ENCODE measurements at regions not wholly inside any gene's neighbourhood (a gene's known extent, or its start where the extent isn't known, plus 50 kb on each side); places are given as distances from the start of the nearest gene placed in this dataset.
"Not testable (repeated sequence)": the region's sequence is repeated elsewhere in the genome, so short reads cannot be mapped to it uniquely, and the experiment has no call there.

DNA sequence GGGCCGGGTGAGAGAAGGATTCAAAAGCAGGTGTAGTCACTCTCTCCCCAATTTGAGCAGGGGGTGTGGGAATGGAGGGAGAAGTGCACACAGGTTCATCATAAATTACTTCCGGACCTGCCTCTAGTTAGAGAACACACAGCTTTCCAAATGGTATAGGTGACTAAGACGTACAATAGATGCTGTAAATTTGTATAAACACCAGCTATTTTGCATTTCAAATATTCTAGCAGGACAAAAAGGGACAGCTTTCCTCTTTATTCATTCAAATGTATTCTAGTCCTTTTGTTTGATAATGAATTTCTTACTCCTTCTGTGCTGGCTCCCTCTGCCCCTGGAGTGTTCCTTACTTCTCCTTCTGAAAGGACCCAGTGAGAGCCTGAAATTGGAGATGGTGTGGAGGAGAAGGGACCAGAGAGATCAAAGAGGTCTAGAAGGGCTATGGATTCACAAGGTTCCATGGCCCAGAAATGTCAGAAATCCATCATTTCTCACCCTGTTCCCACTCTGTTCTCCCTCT is 53.2 kb upstream of the SH3BP4 start:
- H3K27me3 Mint-ChIP-seq = no peaks in the 10 kb centered on the region

DNA sequence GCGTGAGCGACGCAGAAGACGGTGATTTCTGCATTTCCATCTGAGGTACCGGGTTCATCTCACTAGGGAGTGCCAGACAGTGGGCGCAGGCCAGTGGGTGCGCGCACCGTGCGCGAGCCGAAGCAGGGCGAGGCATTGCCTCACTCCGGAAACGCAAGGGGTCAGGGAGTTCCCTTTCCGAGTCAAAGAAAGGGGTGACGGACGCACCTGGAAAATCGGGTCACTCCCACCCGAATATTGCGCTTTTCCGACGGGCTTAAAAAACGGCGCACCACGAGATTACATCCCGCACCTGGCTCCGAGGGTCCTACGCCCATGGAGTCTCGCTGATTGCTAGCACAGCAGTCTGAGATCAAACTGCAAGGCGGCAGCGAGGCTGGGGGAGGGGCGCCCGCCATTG is 63.4 kb upstream of the SH3BP4 start:
- not testable (repeated sequence) for DNase-seq (ENCODE audit: low spot score, unreplicated experiment); H3K27me3 Mint-ChIP-seq; H3K36me3 Mint-ChIP-seq (ENCODE audit: insufficient read depth); H3K9me3 Mint-ChIP-seq (ENCODE audit: low read depth); H3K4me1 Mint-ChIP-seq (ENCODE audit: low read depth)
- Mint-ChIP-seq H3K4me3 (ENCODE audit: low read depth) (peak overlapping the region; percentile 72), H3K27ac (peak overlapping the region; percentile 71)

More for the DNA sequence above, 53.2 kb upstream of the SH3BP4 start:
- no peak for DNase-seq (ENCODE audit: low spot score, unreplicated experiment)
- Mint-ChIP-seq H3K4me1 (ENCODE audit: low read depth) (peaks cover 3% of the 10 kb centered on the region), H3K36me3 (ENCODE audit: insufficient read depth) (no peaks in the 10 kb centered on the region), H3K4me3 (ENCODE audit: low read depth) (no peak overlapping the region), H3K9me3 (ENCODE audit: low read depth) (peaks cover 9% of the 10 kb centered on the region), H3K27ac (no peak overlapping the region)
- TF ChIP-seq, protein P1, sequence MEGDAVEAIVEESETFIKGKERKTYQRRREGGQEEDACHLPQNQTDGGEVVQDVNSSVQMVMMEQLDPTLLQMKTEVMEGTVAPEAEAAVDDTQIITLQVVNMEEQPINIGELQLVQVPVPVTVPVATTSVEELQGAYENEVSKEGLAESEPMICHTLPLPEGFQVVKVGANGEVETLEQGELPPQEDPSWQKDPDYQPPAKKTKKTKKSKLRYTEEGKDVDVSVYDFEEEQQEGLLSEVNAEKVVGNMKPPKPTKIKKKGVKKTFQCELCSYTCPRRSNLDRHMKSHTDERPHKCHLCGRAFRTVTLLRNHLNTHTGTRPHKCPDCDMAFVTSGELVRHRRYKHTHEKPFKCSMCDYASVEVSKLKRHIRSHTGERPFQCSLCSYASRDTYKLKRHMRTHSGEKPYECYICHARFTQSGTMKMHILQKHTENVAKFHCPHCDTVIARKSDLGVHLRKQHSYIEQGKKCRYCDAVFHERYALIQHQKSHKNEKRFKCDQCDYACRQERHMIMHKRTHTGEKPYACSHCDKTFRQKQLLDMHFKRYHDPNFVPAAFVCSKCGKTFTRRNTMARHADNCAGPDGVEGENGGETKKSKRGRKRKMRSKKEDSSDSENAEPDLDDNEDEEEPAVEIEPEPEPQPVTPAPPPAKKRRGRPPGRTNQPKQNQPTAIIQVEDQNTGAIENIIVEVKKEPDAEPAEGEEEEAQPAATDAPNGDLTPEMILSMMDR (IDR thresholded peaks at IDR 0.05; ENCODE audit: unreplicated experiment) = no peak

DNA sequence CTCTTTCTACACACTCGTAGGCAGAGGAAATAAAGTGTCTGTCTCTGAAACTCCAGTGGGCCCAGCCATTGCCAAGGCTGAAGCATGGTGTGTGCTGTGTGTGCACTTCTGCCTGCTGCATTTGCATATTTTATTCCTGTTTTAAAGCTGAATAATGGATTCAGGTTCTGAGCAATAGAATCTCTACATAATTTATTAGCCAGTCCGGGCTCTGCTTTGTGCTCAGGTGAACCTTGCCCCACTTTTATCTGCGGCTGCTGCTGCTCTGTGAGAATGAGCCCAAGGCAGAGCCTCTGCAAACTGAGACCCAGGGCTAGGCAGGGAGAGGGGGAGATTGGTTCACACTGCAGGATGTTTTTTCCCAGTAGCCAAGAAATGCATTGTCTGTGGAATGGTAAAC is 64.6 kb upstream of the SH3BP4 start:
- Mint-ChIP-seq H3K4me1 (ENCODE audit: low read depth) (peaks cover 10% of the 10 kb centered on the region), H3K27me3 (peaks cover 4% of the 10 kb centered on the region), H3K27ac (no peak overlapping the region), H3K9me3 (ENCODE audit: low read depth) (peaks cover 6% of the 10 kb centered on the region), H3K36me3 (ENCODE audit: insufficient read depth) (peaks cover 3% of the 10 kb centered on the region), H3K4me3 (ENCODE audit: low read depth) (no peak overlapping the region)
- TF ChIP-seq, protein P1 (IDR thresholded peaks at IDR 0.05; ENCODE audit: unreplicated experiment) = no peak
- no peak for DNase-seq (ENCODE audit: low spot score, unreplicated experiment)

DNA sequence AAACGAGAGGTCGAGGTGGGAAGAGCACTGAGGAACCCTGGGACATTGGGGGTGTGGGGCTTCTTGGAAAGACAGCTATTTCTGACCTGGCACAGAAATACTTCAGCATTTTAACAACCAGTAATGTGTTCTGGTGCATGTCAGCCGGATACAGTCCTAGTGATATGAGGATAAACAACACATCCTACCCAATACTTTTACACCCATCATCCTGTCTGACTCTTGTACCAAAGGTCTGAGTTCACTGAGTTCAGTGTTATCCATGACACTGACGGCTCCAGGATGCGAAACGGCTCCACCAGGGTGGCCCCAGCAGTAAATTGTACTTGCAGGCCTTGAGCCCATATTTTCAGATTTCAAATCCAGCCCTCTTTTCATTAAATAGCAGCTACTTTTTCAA is 65.9 kb upstream of the SH3BP4 start:
- Mint-ChIP-seq H3K4me1 (ENCODE audit: low read depth) (peaks cover 10% of the 10 kb centered on the region), H3K27me3 (peaks cover 4% of the 10 kb centered on the region), H3K27ac (peak overlapping the region; percentile 44), H3K9me3 (ENCODE audit: low read depth) (peaks cover 6% of the 10 kb centered on the region), H3K4me3 (ENCODE audit: low read depth) (no peak overlapping the region), H3K36me3 (ENCODE audit: insufficient read depth) (peaks cover 3% of the 10 kb centered on the region)
- TF ChIP-seq, protein P1 (IDR thresholded peaks at IDR 0.05; ENCODE audit: unreplicated experiment) = no peak
- DNase-seq (ENCODE audit: low spot score, unreplicated experiment) = no peak

DNA sequence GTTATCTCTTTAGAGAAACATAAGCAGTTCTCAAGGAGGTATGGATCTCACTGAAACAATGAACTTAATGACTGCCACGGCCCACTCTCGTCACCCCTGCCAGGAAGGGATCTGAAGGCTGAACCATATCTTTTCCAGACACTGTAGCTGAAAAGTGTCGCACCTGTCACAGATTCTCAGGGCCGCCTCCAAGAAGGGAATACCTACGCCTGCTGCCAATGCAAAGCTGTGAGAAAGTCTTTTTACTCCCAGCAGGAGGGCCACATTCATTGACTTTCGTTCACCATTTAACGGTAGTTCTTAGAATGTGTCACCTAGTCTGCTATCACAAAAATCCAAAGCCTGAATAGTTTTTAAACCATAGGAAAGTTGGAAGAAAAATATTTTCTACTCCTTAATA is 66.7 kb upstream of the SH3BP4 start:
- no peak for DNase-seq (ENCODE audit: low spot score, unreplicated experiment)

DNA sequence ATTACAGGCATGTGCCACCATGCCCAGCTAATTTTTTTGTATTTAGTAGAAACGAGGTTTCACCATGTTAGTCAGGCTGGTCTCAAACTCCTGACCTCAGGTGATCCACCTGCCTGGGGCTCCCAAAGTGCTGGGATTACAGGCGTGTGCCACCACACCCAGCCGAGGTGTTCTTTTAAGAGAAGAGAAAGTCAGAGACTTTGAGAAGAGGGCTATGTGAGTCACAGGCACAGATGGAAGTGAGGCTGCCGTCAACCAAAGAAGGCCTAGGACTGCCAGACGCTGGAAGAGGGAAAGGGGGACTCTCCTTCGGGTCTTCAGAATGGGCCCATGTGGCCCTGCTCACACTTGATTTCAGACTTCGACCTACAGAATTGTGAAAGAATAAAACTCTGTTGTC is 67.2 kb upstream of the SH3BP4 start:
- Mint-ChIP-seq H3K27me3 (peaks cover 4% of the 10 kb centered on the region), H3K36me3 (ENCODE audit: insufficient read depth) (peaks cover 3% of the 10 kb centered on the region), H3K9me3 (ENCODE audit: low read depth) (peaks cover 6% of the 10 kb centered on the region), H3K4me3 (ENCODE audit: low read depth) (no peak overlapping the region), H3K27ac (no peak overlapping the region), H3K4me1 (ENCODE audit: low read depth) (peaks cover 10% of the 10 kb centered on the region)
- TF ChIP-seq, protein P1 (IDR thresholded peaks at IDR 0.05; ENCODE audit: unreplicated experiment) = no peak
- no peak for DNase-seq (ENCODE audit: low spot score, unreplicated experiment)

More for the DNA sequence above, 66.7 kb upstream of the SH3BP4 start:
- Mint-ChIP-seq H3K27ac (peak overlapping the region; percentile 35), H3K9me3 (ENCODE audit: low read depth) (peaks cover 6% of the 10 kb centered on the region), H3K4me1 (ENCODE audit: low read depth) (peaks cover 10% of the 10 kb centered on the region), H3K4me3 (ENCODE audit: low read depth) (no peak overlapping the region), H3K27me3 (peaks cover 4% of the 10 kb centered on the region), H3K36me3 (ENCODE audit: insufficient read depth) (peaks cover 3% of the 10 kb centered on the region)
- TF ChIP-seq, protein P1 (IDR thresholded peaks at IDR 0.05; ENCODE audit: unreplicated experiment) = no peak

Data from progenitor cell of endocrine pancreas (in vitro differentiated cells).